ENCODE measurements at regions not wholly inside any gene's neighbourhood (a gene's known extent, or its start where the extent isn't known, plus 50 kb on each side); places are given as distances from the start of the nearest gene placed in this dataset.
"Not testable (repeated sequence)": the region's sequence is repeated elsewhere in the genome, so short reads cannot be mapped to it uniquely, and the experiment has no call there.

DNA sequence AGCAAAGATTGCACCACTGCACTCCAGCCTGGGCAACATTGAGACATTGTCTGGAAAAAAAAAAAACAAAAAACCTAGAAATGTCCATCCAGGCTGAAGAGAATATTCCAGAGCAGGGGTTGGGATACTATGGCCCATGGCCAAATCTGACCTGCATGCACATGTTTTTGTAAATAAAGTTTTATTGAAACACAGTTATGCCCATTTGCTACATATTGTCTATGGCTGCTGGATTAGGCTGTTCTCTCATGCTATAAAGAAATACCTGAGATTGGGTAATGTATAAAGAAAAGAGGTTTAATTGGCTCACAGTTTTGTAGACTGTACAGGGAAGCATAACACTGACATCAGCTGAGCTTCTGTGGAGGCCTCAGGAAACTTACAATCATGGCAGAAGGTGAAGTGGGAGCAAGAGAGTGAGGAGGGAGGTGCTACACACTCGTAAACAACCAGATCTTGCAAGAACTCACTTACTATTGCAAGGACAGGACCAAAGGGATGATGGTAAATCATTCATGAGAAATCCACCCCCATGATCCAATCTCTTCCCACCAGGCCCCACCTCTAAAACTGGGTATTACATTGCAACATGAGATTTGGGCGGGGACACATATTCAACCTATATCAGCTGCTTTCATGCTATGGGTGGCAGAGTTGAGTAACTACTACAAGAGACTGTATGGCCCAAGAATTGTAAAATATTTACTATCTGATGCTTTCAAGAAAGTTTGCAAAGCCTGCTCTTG is 137.8 kb upstream of the ROPN1B start:
- FAIRE-seq = not testable (repeated sequence)

DNA sequence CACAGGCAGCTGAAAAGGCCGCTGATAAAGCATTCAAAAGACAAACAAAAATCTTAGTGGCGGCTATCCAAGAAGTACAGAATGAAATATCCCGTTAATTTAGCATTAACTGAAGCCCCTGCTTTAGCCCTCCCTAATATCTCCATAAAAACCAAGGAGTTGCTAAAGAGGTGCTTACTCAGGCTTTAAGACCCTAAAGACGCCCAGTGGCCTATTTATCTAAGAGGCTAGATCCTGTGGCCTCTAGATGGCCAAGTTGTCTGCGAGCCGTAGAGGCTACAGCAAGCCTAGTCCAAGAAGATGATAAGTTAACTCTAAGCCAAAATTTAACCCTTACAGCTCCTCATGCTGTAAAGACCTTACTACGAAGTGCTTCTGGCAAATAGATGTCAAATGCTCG is 133.4 kb upstream of the ROPN1B start:
- FAIRE-seq = not testable (repeated sequence)

DNA sequence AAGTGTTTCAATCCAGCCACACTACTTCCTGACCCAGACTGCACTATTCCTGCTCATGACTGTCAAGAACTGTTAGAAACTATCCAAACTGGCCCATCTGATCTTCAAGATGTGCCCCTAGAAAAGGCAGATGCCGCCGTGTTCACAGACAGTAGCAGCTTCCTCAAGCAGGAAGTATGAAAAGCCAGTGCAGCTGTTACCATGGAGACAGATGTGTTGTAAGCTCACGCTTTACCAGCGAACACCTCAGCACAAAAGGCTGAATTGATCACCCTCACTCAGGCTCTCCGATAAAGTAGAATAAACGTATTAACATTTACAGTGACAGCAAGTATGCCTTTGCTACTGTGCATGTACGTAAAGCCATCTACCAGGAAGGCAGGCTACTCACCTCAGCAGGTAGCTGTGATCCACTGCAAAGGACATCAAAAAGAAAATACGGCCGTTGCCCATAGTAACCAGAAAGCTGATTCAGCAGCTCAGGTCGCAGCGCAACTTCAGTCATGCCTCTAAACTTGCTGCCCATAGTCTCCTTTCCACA is 132.9 kb upstream of the ROPN1B start:
- FAIRE-seq = not testable (repeated sequence)

DNA sequence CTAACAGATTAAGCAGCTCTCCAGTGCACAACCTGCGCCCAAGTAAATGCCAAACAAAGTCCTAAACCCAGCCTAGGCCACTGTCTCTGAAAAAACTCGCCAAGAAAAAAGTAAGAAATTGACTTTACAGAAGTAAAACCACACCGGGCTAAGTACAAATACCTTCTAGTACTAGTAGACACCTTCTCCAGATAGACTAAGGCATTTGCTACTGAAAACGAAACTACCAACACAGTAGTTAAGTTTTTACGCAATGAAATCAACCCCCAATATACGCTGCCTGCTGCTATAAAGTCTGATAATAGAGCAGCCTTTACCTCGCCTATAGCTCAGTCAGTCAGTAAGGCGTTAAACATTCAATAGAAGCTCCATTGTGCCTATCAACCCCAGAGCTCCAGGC is 132.2 kb upstream of the ROPN1B start:
- FAIRE-seq = not testable (repeated sequence)

DNA sequence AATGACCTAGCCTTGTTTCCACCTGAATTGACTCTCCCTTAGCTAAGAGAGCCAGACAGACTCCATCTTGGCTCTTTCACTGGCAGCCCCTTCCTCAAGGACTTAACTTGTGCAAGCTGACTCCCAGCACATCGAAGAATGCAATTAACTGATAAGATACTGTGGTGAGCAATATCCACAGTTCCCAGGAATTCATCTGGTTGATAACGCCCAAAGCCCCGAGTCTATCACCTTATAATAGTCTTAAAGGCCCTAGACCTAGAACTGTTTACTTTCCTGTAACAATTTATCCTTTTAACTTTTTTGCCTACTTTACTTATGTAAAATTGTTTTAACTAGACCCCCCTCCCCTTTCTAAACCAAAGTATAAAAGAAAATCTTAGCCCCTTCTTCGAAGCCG is 130.1 kb upstream of the ROPN1B start:
- FAIRE-seq = not testable (repeated sequence)

DNA sequence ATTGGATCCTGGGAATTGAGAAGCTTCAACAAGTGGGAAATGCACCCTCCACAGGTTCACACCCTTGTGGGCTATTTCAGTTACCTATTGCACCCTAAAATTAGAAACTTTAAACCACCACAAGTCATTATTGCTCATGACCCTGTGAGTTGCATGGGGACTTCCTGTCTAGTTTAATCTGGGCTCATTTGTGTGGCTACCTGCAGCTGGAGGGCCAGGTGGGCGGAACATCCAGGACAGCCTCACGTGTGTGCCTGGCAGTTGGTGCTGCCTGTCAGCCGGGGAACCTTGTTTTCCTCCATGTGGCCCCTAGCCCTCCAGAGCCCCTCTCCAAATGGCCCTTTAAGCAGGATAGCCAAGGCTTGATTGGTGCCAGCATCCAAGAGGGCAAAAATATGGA is 128.5 kb upstream of the ROPN1B start:
- not testable (repeated sequence) for FAIRE-seq

DNA sequence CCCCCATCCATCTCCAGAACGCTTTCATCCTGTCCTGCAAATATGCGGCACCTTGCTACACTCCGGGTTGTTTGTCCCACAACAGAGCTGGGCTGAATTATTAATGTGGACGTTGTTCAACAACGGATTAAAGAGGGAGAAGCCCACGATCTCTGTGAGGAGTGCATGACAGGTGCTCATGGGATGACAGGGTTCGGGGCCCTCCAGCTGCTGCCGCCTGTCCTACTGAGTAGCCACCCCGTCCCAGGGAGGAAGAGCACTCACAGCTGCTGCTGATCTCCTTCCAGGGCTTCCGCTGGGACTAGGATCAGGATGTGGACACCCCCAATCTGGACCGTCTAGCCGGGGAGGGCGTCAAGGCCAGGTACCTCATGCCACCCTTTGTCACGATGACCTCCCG is 121.0 kb upstream of the ROPN1B start:
- FAIRE-seq = not testable (repeated sequence)

DNA sequence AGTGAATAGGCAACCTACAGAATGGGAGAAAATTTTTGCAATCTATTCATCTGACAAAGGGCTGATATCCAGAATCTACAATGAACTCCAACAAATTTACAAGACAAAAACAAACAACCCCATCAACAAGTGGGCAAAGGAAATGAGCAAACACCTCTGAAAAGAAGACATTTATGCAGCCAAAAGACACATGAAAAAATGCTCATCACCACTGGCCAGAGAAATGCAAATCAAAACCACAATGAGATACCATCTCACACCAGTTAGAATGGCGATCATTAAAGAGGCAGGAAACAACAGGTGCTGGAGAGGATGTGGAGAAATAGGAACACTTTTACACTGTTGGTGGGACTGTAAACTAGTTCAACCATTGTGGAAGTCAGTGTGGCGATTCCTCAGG is 114.0 kb upstream of the ROPN1B start:
- not testable (repeated sequence) for FAIRE-seq

DNA sequence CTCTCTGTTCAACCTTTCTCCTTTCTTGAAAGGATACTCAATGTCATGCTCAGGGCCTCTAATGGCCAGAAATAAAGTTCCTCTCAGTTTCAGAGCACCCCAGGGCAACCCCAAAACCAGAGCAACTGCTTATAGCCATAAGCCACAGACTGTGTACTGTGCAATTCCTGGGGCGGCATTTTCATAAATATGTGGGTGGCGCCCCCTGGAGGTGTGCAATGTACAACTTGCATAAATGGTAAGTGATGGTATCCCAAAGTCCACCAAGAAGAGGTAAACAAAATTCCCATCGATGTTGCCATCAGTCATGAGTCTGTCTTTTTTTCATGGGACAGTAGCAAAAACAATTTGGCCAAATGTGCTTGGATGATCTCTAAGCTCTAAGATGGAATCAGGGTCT is 108.4 kb upstream of the ROPN1B start:
- FAIRE-seq = not testable (repeated sequence)

DNA sequence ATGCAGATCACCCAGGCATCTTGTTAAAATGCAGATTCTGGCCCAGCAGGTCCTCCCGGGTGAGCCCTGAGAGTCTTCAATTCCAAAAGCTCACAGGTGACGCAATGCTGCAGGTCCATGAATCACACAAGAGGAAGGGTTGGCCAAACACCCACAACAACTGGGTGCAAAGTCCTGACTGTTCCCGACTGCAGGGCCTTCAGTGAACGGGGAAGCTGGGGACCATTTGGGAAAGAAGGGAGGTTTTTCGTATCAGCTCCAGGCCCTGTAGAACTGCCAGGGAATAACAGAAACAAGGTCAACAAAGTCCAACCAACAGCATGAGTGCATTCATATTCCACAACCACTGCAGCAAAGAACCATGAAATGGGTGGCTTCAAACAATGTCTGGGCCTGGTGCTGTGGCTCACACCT is 106.1 kb upstream of the ROPN1B start:
- FAIRE-seq = not testable (repeated sequence)

DNA sequence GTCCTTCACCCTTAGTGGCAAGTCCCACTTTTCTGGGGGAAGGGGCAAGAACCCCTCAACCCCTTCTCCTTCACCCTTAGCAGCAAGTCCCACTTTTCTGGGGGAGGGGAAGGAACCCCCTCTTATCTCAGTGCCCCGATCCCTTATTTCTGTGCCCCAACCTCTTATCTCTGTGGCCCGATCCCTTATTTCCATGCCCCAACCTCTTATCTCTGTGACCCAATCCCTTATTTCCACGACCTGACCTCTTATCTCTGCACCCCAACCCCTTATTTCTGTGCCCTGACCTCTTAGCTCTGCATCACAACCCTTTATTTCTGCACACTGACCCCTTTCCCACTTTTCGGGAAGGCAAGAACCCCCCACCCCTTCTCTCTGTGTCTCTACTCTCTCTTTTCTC is 104.4 kb upstream of the ROPN1B start:
- FAIRE-seq = not testable (repeated sequence)

DNA sequence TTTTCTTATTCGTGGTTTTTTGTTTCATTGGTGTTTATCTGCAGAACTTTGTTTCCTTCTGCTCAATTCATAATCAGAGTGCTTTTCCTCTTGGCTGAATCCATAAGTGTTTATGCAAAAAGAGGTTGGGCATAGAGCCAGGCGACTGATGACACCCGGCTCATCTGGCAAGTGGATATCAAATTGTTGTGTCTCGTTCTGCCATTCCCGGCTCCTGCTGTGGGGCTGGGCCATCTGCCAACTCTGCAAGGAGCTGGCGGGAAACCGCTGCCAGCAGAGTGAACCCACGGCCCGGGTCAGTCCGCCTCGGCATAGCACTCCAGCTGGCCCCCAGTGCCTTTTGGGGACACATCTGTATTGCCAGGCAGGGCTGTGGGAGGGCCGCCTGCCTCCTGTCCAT is 83.0 kb upstream of the ROPN1B start:
- not testable (repeated sequence) for FAIRE-seq

DNA sequence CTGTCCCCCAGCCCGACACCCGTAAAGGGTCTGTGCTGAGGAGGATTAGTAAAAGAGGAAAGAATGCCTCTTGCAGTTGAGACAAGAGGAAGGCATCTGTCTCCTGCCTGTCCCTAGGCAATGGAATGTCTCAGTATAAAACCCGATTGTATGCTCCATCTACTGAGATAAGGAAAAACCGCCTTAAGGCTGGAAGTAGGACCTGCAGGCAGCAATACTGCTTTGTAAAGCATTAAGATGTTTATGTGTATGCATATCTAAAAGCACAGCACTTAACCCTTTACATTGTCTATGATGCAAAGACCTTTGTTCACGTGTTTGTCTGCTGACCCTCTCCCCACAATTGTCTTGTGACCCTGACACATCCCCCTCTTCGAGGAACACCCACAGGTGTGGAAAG is 69.8 kb upstream of the ROPN1B start:
- FAIRE-seq = not testable (repeated sequence)

DNA sequence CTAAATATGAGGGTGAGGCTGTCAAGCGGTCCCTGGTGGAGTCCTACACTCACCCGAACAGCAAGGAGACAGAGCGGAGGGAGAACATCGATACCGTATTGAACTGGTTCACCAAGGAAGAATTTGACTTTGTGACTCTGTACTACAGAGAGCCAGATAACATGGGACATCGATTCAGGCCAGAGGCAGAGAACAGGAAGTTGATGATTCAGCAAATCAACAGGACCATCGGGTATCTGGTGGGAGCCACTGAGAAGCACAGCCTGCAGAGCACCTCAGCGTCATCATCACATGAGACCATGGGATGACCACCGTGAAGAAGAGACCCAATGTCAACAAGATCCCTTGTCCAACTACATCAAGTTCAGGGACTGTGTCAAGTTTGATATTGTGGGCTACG is 67.5 kb upstream of the ROPN1B start:
- not testable (repeated sequence) for FAIRE-seq

DNA sequence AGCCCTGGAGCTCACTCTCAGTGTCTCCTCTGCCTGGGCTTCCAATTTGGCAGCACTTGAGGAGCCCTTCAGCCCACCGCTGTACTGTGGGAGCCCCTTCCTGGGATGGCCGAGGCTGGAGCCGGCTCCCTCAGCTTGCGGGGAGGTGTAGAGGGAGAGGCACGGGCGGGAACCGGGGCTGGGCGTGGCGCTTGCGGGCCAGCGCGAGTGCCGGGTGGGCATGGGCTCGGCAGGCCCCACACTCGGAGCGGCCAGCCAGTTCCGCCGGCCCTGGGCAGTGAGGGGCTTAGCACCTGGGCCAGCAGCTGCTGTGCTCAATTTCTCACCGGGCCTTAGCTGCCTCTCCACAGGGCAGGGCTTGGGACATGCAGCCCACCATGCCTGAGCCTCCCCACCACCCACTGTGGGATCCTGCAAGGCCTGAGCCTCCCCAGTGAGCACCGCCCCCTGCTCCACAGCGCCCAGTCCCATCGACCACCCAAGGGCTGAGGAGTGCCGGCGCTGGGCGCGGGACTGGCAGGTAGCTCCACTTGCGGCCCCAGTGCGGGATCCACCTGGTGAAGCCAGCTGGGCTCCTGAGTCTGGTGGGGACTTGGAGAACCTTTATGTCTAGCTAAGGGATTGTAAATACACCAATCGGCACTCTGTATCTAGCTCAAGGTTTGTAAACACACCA is 65.1 kb upstream of the ROPN1B start:
- FAIRE-seq = not testable (repeated sequence)

DNA sequence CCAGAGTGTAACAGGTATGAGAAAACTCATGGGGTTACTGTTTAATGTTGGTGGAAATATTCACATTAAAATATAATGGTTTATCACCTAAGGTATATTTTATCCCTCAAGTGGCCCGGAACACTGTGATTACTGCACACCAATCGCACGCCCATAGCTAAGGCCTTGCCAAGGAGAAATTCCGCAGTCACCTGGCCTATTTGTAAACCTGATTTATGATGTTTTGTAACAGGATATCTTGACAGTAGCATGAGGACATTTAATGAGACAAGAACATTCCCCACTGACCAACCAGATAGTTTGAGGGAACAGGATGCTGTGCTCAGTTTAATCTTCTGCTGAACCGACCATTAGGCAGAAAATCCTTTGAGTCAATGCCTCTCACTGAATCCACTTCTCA is 61.7 kb upstream of the ROPN1B start:
- not testable (repeated sequence) for FAIRE-seq

DNA sequence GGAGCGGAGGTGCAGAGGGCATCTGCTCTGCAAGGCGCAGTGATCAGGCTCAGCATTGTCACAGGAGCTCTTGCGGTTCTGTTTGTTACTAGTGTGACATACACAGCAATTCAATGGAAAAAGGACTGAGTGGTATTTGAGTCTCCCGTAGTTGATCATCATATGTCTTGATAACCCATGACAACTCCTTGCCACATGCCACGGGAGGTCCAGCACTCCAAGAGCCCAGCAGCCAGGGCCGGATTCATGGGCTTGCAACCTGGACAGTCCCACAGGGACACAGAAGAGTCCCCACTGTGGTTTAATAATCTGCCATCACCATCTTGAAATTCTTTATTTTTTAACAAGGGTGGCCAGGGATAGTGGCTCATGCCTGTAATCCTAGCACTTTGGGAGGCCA is 58.1 kb upstream of the ROPN1B start:
- FAIRE-seq = not testable (repeated sequence)

DNA sequence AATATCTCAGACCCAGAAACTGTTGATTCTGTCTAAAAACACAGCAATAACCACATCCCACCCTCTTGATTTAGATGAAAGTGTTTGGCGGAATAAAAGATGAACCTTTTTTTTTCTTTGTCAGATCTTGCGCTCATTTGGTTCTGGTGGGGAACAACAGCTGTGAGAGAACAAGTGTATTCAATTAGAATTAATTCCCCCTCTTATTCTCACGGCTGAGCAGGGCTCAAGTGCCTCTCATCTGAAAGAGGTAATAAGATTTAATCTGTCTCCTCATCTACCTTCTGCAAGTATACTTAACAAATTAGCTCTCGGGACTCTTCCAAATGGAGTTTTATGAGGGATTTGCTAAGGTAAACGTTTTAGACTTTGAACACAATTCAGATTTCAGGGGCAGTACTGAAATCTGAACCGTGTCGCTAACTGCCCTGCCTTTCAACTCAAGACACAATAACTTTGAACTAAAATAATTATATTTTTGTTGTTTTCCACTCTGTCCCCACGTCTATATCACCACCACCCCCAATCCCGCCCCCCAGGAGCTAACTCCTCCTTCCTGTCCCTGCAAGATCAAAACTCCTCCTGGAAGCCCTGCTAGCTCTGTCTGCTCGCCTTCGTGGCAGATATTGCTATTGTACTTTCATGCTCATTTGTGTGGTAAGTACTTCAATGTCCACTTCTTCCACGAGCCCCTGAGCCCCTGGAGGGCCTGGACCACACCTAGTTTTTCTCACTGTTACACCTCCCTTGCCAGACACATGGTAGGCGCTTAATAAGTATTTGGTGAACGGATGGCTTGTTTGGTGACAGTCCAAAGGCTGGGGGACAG is 54.2 kb upstream of the ROPN1B start:
- not testable (repeated sequence) for FAIRE-seq

DNA sequence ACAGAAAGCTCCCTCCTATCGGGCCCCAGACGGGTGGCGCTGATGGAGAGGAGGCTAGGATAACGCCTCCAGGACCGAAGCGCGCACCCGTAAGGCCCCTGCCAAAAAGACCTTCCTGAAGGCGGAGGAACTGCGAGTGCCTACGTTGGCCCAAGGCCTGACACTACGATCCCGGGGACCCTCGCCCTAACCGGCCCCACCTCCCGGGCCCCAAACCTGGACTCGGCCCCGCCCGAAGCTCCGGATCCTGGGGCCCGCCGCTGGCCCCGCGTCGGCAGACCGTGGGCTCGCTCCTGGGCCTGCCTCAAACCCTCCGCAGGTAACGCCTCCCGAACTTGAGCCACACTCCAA is 53.6 kb upstream of the ROPN1B start:
- not testable (repeated sequence) for FAIRE-seq

DNA sequence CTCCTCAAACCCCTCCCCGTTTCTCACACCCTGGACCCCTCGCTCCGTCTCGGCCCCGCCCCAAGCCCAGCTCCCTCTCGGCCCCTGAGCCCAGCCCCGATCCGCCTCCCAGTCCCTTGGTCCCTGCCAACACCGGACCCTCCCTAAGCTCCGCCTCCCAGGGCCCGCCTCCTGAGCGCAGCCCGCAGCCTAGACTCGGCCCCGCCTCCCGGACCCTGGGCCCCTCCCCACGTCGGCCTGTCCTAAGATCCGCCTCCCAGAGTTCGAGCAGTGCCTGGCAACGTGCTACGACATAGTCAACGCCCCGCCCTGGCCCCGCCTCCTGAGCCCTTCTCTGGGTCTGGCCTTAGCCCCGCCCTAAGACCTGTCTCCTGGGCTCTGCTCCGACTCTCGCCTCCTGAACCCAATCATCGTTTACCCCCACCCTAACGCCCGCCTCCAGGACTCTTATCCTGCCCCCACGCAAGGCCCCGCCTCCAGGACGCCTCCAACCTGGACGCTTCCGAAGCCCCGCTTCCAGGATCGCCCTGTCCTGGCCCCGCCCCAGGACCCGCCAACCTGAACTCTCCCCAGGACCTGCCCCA is 53.1 kb upstream of the ROPN1B start:
- FAIRE-seq = peak; percentile 99

DNA sequence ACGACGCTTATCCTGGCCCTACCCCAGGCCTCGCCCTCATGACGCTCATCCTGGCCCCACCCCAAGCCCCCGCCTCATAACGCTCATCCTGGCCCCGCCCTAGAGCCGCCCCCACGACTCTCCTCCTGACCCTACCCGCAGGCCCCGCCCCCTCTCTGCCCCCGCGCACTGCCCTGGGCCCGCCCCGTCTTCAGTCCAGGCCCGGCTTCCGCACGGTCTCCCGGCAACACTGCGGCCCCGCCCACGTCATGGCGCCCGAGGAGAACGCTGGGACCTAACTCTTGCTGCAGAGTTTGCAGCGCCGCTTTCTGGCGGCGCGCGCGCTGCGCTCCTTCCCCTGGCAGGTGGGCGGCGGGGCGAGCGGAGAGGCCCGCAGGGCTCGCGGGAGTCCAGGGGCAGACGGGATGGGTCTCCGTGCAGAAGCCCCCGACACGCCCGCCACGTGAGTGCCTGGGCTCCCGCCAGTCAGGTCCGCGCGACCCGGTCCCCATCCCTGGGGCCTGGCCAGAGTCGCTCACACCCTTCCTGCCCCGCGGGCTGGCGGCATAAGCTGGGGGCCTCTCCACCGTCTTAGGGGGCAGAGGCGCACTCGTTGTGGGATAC is 52.5 kb upstream of the ROPN1B start:
- no peak for FAIRE-seq

DNA sequence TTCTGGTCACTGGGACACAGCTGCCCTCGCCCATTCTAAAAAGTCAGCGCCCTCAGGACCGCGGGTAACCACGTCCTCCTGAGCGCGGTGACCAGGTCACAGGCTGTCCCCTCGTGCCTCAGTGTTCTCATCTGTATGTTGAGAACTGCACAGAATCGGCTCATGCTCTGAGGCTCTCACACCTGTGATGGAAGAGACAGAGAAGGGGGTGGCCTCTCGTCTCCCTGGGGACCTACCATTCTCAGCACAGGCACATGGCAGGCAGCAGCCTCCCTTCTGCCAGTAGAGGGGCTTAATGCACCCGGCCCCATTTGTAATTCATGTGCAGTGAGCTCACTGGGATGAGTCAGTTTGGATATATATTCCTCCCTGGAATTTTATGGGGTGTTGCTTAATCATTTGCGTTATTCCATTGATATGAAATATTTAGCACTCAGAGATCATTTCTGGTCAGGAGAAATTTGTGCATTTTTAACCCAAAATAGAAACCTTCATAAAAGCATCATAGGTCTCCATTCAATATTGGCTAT is 51.9 kb upstream of the ROPN1B start:
- not testable (repeated sequence) for FAIRE-seq
